ENCODE measurements at regions not wholly inside any gene's neighbourhood (a gene's known extent, or its start where the extent isn't known, plus 50 kb on each side); places are given as distances from the start of the nearest gene placed in this dataset.

- no peak for TF ChIP-seq CTCF (IDR thresholded peaks at IDR 0.05; ENCODE audit: extremely low read depth in 1 of 2, insufficient read depth in 1 of 2, low read depth in 1 of 2, low read length in 2 of 2)
- no peak for TF ChIP-seq MAX (IDR thresholded peaks at IDR 0.05; ENCODE audit: insufficient read depth, insufficient read length)
- no peak for TF ChIP-seq EZH2 (IDR thresholded peaks at IDR 0.05; ENCODE audit: borderline replicate concordance, low read depth, low read length, severe bottlenecking)
These were observed 256.7 kb downstream of the NDUFS4 start for GRCh38 chr5:53817183-53817582.
